Gastrocnemius medialis (tissue), 4 donors: ENCODE measurements at regions not wholly inside any gene's neighbourhood (a gene's known extent, or its start where the extent isn't known, plus 50 kb on each side); places are given as distances from the start of the nearest gene placed in this dataset.

Source experiments
- CTCF ChIP-seq, 5 experiments: fragments of 450-650 bp in 3 of 5; fragments of 200-600 bp in 2 of 5; sonication (generic) in 2 of 5; IDR thresholded peaks in 4 of 5; conservative IDR thresholded peaks in 1 of 5; 1 replicate in 4 of 5; 2 replicates in 1 of 5; pipeline ENCODE4 v1.5.1; 2016 to 2019; ENCODE audit warnings: antibody characterized with exemption in 5 of 5, mild to moderate bottlenecking in 3 of 5, moderate library complexity in 3 of 5
- POLR2A ChIP-seq, 2 donors: fragments of 450-650 bp; IDR thresholded peaks; one replicate each; pipeline ENCODE4 v1.6.1; 2017; ENCODE audit warnings: antibody characterized with exemption in 2 of 2, mild to moderate bottlenecking in 2 of 2, moderate library complexity in 2 of 2

DNA sequence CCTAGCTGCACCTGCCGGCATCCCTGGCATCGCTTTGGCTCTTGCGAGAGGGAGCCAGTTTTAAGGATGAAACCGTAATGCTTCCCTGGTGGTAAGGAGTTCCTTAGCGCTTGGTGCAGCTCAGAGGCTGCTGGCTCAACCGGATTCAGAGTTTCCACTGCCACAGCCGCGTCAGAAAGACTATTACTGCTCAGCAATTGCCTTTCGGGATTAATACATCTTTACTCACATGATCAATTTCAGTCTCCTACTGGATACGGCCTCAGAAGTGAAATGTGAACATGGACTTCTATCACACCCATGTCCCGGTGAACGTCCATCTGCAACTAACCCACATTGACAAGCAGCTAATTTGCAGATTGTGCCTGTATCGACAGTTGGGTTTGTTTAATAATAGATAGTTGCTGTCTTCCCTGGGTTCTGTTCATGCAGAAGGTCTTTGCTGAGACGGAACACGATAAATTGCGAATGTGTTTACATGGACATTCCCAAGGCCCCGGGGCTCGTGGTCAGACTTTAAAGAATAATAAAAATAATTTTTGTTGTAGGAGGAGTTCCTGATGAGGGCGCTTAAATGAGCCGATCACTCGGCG, 175.4 kb downstream of the ENGASE start:
- TF ChIP-seq CTCF (IDR thresholded peaks at IDR 0.05 in 4 of 5, conservative IDR thresholded peaks at IDR 0.05 in 1 of 5): no peak
- no peak for TF ChIP-seq POLR2A (IDR thresholded peaks at IDR 0.05)
